Lower leg skin (tissue), 3 donors: ENCODE measurements at regions not wholly inside any gene's neighbourhood (a gene's known extent, or its start where the extent isn't known, plus 50 kb on each side); places are given as distances from the start of the nearest gene placed in this dataset.

Experiments used
- CTCF ChIP-seq, 3 donors: fragments of 450-650 bp; IDR thresholded peaks; one replicate each; pipeline ENCODE4 v1.5.1; 2016; ENCODE audit warnings: antibody characterized with exemption in 3 of 3, mild to moderate bottlenecking in 3 of 3, moderate library complexity in 2 of 3
- POLR2A ChIP-seq, 2 donors: fragments of 450-650 bp; IDR thresholded peaks; one replicate each; pipeline ENCODE4 v1.6.1; 2016 to 2017; ENCODE audit warnings: antibody characterized with exemption in 2 of 2, mild to moderate bottlenecking in 1 of 2, moderate library complexity in 1 of 2

GRCh38 chr2:236444187-236444586 is 125.4 kb upstream of the ACKR3 start:
- TF ChIP-seq CTCF (IDR thresholded peaks at IDR 0.05), result no peak
- no peak for TF ChIP-seq POLR2A (IDR thresholded peaks at IDR 0.05)
